ENCODE measurements at regions not wholly inside any gene's neighbourhood (a gene's known extent, or its start where the extent isn't known, plus 50 kb on each side); places are given as distances from the start of the nearest gene placed in this dataset.
"Not testable (repeated sequence)": the region's sequence is repeated elsewhere in the genome, so short reads cannot be mapped to it uniquely, and the experiment has no call there.

DNA sequence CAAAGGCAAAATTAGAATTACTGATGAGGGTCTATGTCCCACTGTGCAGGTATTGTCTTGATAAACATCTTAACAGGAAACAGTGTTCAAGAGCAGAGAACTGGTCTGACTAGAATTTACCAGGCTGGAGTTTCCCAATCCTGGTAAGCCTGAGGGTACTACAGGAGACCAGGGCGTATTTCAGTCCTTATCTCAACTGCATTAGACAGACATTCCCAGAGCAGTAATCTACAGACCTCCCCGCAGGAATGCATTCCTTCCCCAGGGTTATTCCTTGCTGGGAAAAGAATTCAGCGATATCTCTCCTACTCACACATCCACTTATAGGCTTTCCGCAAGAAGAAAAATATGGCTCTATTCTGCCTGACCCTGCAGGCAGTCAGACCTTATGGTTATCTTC, 276.0 kb upstream of the SUCLG2 start:
- not testable (repeated sequence) for TF ChIP-seq EZH2 (IDR thresholded peaks at IDR 0.05; ENCODE audit: borderline replicate concordance, low read depth, low read length, severe bottlenecking)
- TF ChIP-seq, protein P1, sequence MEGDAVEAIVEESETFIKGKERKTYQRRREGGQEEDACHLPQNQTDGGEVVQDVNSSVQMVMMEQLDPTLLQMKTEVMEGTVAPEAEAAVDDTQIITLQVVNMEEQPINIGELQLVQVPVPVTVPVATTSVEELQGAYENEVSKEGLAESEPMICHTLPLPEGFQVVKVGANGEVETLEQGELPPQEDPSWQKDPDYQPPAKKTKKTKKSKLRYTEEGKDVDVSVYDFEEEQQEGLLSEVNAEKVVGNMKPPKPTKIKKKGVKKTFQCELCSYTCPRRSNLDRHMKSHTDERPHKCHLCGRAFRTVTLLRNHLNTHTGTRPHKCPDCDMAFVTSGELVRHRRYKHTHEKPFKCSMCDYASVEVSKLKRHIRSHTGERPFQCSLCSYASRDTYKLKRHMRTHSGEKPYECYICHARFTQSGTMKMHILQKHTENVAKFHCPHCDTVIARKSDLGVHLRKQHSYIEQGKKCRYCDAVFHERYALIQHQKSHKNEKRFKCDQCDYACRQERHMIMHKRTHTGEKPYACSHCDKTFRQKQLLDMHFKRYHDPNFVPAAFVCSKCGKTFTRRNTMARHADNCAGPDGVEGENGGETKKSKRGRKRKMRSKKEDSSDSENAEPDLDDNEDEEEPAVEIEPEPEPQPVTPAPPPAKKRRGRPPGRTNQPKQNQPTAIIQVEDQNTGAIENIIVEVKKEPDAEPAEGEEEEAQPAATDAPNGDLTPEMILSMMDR (IDR thresholded peaks at IDR 0.05; ENCODE audit: borderline replicate concordance, extremely low read depth, low read length, poor library complexity, severe bottlenecking): not testable (repeated sequence)

Measured in DND-41 (cell line).